OCI-LY1 (cell line): ENCODE measurements at regions not wholly inside any gene's neighbourhood (a gene's known extent, or its start where the extent isn't known, plus 50 kb on each side); places are given as distances from the start of the nearest gene placed in this dataset.
"Not testable (repeated sequence)": the region's sequence is repeated elsewhere in the genome, so short reads cannot be mapped to it uniquely, and the experiment has no call there.

Experiments used
- H2AFZ ChIP-seq: fragments of 200-600 bp; sonication (generic), shearing (Covaris generic); 2 replicates; pipeline ENCODE4 v1.6.0; 2014; ENCODE audit warnings: antibody characterized with exemption, mild to moderate bottlenecking, low read length
- H3F3A ChIP-seq: fragments of 200-600 bp; sonication (generic), shearing (Covaris generic); 2 replicates; pipeline ENCODE4 v1.6.0; 2014; ENCODE audit warnings: mild to moderate bottlenecking, antibody characterized with exemption, low read length, moderate library complexity; ENCODE audit not compliant: insufficient read depth
- H3K27ac ChIP-seq: fragments of 200-600 bp; sonication (generic); 2 replicates; pipeline ENCODE4 v1.5.1; 2014; ENCODE audit warnings: low read length, mixed run types, mild to moderate bottlenecking, low read depth; ENCODE audit not compliant: poor library complexity, severe bottlenecking
- H3K27me3 ChIP-seq: fragments of 200-600 bp; sonication (generic); 2 replicates; pipeline ENCODE4 v1.6.0; 2014; ENCODE audit warnings: antibody characterized with exemption, mild to moderate bottlenecking, low read length, moderate library complexity; ENCODE audit not compliant: insufficient read depth
- H3K36me3 ChIP-seq: fragments of 200-600 bp; sonication (generic); 2 replicates; pipeline ENCODE4 v1.6.1; 2014; ENCODE audit warnings: mild to moderate bottlenecking, antibody characterized with exemption, low read length, moderate library complexity, mixed read lengths; ENCODE audit not compliant: insufficient read depth
- H3K4me1 ChIP-seq: fragments of 200-600 bp; sonication (generic); 2 replicates; pipeline ENCODE4 v1.5.1; 2014; ENCODE audit warnings: mild to moderate bottlenecking, low read length, moderate library complexity; ENCODE audit not compliant: insufficient read depth, severe bottlenecking
- H3K4me2 ChIP-seq: fragments of 200-600 bp; sonication (generic), shearing (Covaris generic); 2 replicates; pipeline ENCODE4 v1.6.1; 2014; ENCODE audit warnings: low read length
- H3K4me3 ChIP-seq: fragments of 200-600 bp; sonication (generic); 2 replicates; pipeline ENCODE4 v1.5.1; 2014; ENCODE audit warnings: low read length, low read depth, mild to moderate bottlenecking, mixed read lengths; ENCODE audit not compliant: poor library complexity, severe bottlenecking
- H3K79me2 ChIP-seq: fragments of 200-600 bp; shearing (Covaris generic); 2 replicates; pipeline ENCODE4 v1.6.1; 2016; ENCODE audit warnings: mixed run types, low read length, mixed read lengths; ENCODE audit not compliant: insufficient read depth
- H3K9ac ChIP-seq: fragments of 200-600 bp; sonication (generic), shearing (Covaris generic); 2 replicates; pipeline ENCODE4 v1.6.1; 2014; ENCODE audit warnings: mild to moderate bottlenecking, low read length, mixed read lengths
- H3K9me2 ChIP-seq: fragments of 200-600 bp; sonication (generic), shearing (Covaris generic); 2 replicates; pipeline ENCODE4 v1.6.1; 2014; ENCODE audit warnings: low read depth, mild to moderate bottlenecking, low read length, mixed read lengths
- H3K9me3 ChIP-seq: fragments of 200-600 bp; shearing (Covaris generic); 2 replicates; pipeline ENCODE4 v1.6.1; 2014; ENCODE audit warnings: low read length, mixed read lengths
- H4K20me1 ChIP-seq: fragments of 200-600 bp; sonication (generic), shearing (Covaris generic); 2 replicates; pipeline ENCODE4 v1.6.0; 2016; ENCODE audit warnings: mild to moderate bottlenecking, low read length; ENCODE audit not compliant: insufficient read depth
- CTCF ChIP-seq: fragments of 200-600 bp; sonication (generic), shearing (Covaris generic); IDR thresholded peaks from 2 replicates; pipeline ENCODE4 v1.5.1; 2017; ENCODE audit warnings: mild to moderate bottlenecking, antibody characterized with exemption, low read length, moderate library complexity, mixed read lengths
- EZH2 ChIP-seq: fragments of 200-600 bp; sonication (generic), shearing (Covaris generic); IDR thresholded peaks from 2 replicates; pipeline ENCODE4 v1.8.0; 2017; ENCODE audit warnings: borderline replicate concordance, mixed run types, mild to moderate bottlenecking, antibody characterized with exemption, low read length, moderate library complexity, mixed read lengths

GRCh38 chr2:193154076-193154475, 959.3 kb upstream of the TMEFF2 start:
- no peak overlapping the region for H3K9ac ChIP-seq
- no peak overlapping the region for H3K27ac ChIP-seq
- no peak for TF ChIP-seq CTCF
- no peak for TF ChIP-seq EZH2

GRCh38 chr2:193153576-193153975, 958.8 kb upstream of the TMEFF2 start:
- TF ChIP-seq CTCF: no peak
- no peak for TF ChIP-seq EZH2
- no peaks in the 10 kb centered on the region for H3K9me3 ChIP-seq
- H4K20me1 ChIP-seq: no peaks in the 10 kb centered on the region
- H3K4me2 ChIP-seq: no peak overlapping the region
- H3K9me2 ChIP-seq: no peaks in the 10 kb centered on the region
- H3K27me3 ChIP-seq: no peaks in the 10 kb centered on the region
- no peaks in the 10 kb centered on the region for H3F3A ChIP-seq
- no peak overlapping the region for H3K4me3 ChIP-seq
- H3K4me1 ChIP-seq: no peaks in the 10 kb centered on the region
- no peak overlapping the region for H3K9ac ChIP-seq
- no peaks in the 10 kb centered on the region for H3K36me3 ChIP-seq
- H3K79me2 ChIP-seq: no peaks in the 10 kb centered on the region
- no peak overlapping the region for H3K27ac ChIP-seq
- no peak overlapping the region for H2AFZ ChIP-seq

More at GRCh38 chr2:193154076-193154475, 959.3 kb upstream of the TMEFF2 start:
- no peak overlapping the region for H3K4me3 ChIP-seq
- no peaks in the 10 kb centered on the region for H3K36me3 ChIP-seq
- H3K9me2 ChIP-seq: no peaks in the 10 kb centered on the region
- no peaks in the 10 kb centered on the region for H3K4me1 ChIP-seq
- H3K27me3 ChIP-seq: no peaks in the 10 kb centered on the region
- no peaks in the 10 kb centered on the region for H3K79me2 ChIP-seq
- no peaks in the 10 kb centered on the region for H4K20me1 ChIP-seq
- no peak overlapping the region for H3K4me2 ChIP-seq
- no peak overlapping the region for H2AFZ ChIP-seq
- no peaks in the 10 kb centered on the region for H3F3A ChIP-seq
- H3K9me3 ChIP-seq: no peaks in the 10 kb centered on the region

- not testable (repeated sequence) for H3K4me2 ChIP-seq, H3K9me2 ChIP-seq, H2AFZ ChIP-seq, H3K9ac ChIP-seq, H3K27ac ChIP-seq, H3K27me3 ChIP-seq, H3K79me2 ChIP-seq, H3K4me3 ChIP-seq, H3K4me1 ChIP-seq, H4K20me1 ChIP-seq, H3F3A ChIP-seq, H3K36me3 ChIP-seq, H3K9me3 ChIP-seq
Measured at GRCh38 chr2:193142467-193142866, 947.7 kb upstream of the TMEFF2 start.

- Histone ChIP-seq H3F3A (no peaks in the 10 kb centered on the region), H3K79me2 (no peaks in the 10 kb centered on the region), H3K4me1 (no peaks in the 10 kb centered on the region), H3K9ac (no peak overlapping the region), H3K9me3 (no peaks in the 10 kb centered on the region), H4K20me1 (no peaks in the 10 kb centered on the region), H2AFZ (no peak overlapping the region), H3K4me2 (no peak overlapping the region), H3K4me3 (no peak overlapping the region), H3K27me3 (no peaks in the 10 kb centered on the region), H3K36me3 (no peaks in the 10 kb centered on the region), H3K27ac (no peak overlapping the region), H3K9me2 (no peaks in the 10 kb centered on the region)
- no peak for TF ChIP-seq EZH2
- no peak for TF ChIP-seq CTCF
Measured at GRCh38 chr2:193141998-193142397, 947.3 kb upstream of the TMEFF2 start.

GRCh38 chr2:193140895-193141294, 946.2 kb upstream of the TMEFF2 start:
- not testable (repeated sequence) for H3K4me3 ChIP-seq, H3K9ac ChIP-seq, H3K36me3 ChIP-seq, H3K4me2 ChIP-seq, H3K9me3 ChIP-seq, H2AFZ ChIP-seq, H3K4me1 ChIP-seq, H3K79me2 ChIP-seq, H3F3A ChIP-seq, H3K27ac ChIP-seq, H3K27me3 ChIP-seq, H4K20me1 ChIP-seq, H3K9me2 ChIP-seq
